CD14-positive monocyte (primary cell): ENCODE measurements at regions not wholly inside any gene's neighbourhood (a gene's known extent, or its start where the extent isn't known, plus 50 kb on each side); places are given as distances from the start of the nearest gene placed in this dataset.

ENCODE experiments used
- DNase-seq, 3 donors: peaks; one replicate each; pipeline ENCODE4 v3.0.0-alpha.2; 2011 to 2022
- H2AFZ ChIP-seq: 2 replicates; pipeline ENCODE4 v1.6.0; 2012; ENCODE audit warnings: mild to moderate bottlenecking, low read depth, low read length, inconsistent platforms; ENCODE audit not compliant: insufficient read depth, poor library complexity, severe bottlenecking
- H3K27ac ChIP-seq, 2 donors: 1 replicate in 1 of 2; 2 replicates in 1 of 2; pipeline ENCODE4 v1.5.1; 2012 to 2013; ENCODE audit warnings: low read length in 2 of 2, control low read depth in 1 of 2, inconsistent platforms in 1 of 2, low read depth in 1 of 2, mild to moderate bottlenecking in 1 of 2
- H3K27me3 ChIP-seq, 2 donors: one replicate each; pipeline versions ENCODE4 v1.6.0 to v1.6.1; 2011 to 2013; ENCODE audit warnings: low read length in 2 of 2; ENCODE audit not compliant: control insufficient read depth in 2 of 2, insufficient read depth in 2 of 2
- H3K36me3 ChIP-seq, 2 donors: replicated peaks in 1 of 2; 1 replicate in 1 of 2; 2 replicates in 1 of 2; pipeline versions ENCODE4 v1.5.1 to v1.6.1; 2012 to 2013; ENCODE audit warnings: low read length in 2 of 2, control low read depth in 1 of 2, inconsistent platforms in 1 of 2, mild to moderate bottlenecking in 1 of 2; ENCODE audit not compliant: insufficient read depth in 2 of 2, control insufficient read depth in 1 of 2
- H3K4me1 ChIP-seq, 2 donors: 1 replicate in 1 of 2; 2 replicates in 1 of 2; pipeline versions ENCODE4 v1.5.1 to v1.6.1; 2012 to 2013; ENCODE audit warnings: low read length in 2 of 2, control low read depth in 1 of 2, inconsistent platforms in 1 of 2, mild to moderate bottlenecking in 1 of 2, moderate library complexity in 1 of 2; ENCODE audit not compliant: insufficient read depth in 2 of 2, control insufficient read depth in 1 of 2
- H3K4me2 ChIP-seq: replicated peaks from 2 replicates; pipeline ENCODE3; 2012; ENCODE audit warnings: low read length, moderate library complexity, mild to moderate bottlenecking; ENCODE audit not compliant: poor library complexity, severe bottlenecking; ENCODE audit errors: extremely low read depth
- H3K4me3 ChIP-seq, 3 experiments: fragments of 200-600 bp in 1 of 3; sonication (generic) in 1 of 3; replicated peaks in 1 of 3; 1 replicate in 2 of 3; 2 replicates in 1 of 3; pipeline ENCODE4 v1.5.1; 2011 to 2013; ENCODE audit warnings: low read length in 3 of 3, mild to moderate bottlenecking in 3 of 3, control low read depth in 2 of 3, low read depth in 2 of 3, inconsistent platforms in 1 of 3, moderate library complexity in 1 of 3
- H3K79me2 ChIP-seq: 2 replicates; pipeline ENCODE4 v1.6.0; 2012; ENCODE audit warnings: mild to moderate bottlenecking, control low read depth, inconsistent platforms, low read length, moderate library complexity; ENCODE audit not compliant: insufficient read depth
- H3K9ac ChIP-seq: 2 replicates; pipeline ENCODE4 v1.6.0; 2017; ENCODE audit warnings: low read length, mild to moderate bottlenecking; ENCODE audit not compliant: insufficient read depth, poor library complexity, severe bottlenecking
- H3K9me3 ChIP-seq, 2 donors: replicated peaks in 1 of 2; 1 replicate in 1 of 2; 2 replicates in 1 of 2; pipeline versions ENCODE4 v1.5.1 to v1.6.1; 2012 to 2013; ENCODE audit warnings: low read length in 2 of 2, control low read depth in 1 of 2; ENCODE audit not compliant: control insufficient read depth in 1 of 2, insufficient read depth in 1 of 2
- H4K20me1 ChIP-seq: 2 replicates; pipeline ENCODE4 v1.6.0; 2012; ENCODE audit warnings: mild to moderate bottlenecking, low read length, control low read depth, moderate library complexity; ENCODE audit not compliant: insufficient read depth
- H3K27ac Mint-ChIP-seq, 7 donors: one replicate each; pipeline ENCODE4 v1.8.0; 2020; ENCODE audit warnings: mild to moderate bottlenecking in 7 of 7, mixed read lengths in 7 of 7, moderate library complexity in 6 of 7, inconsistent platforms in 2 of 7
- H3K27me3 Mint-ChIP-seq, 3 donors: one replicate each; pipeline ENCODE4 v1.8.0; 2021 to 2022; ENCODE audit warnings: low read depth in 3 of 3, mild to moderate bottlenecking in 3 of 3, mixed read lengths in 3 of 3, moderate library complexity in 3 of 3, inconsistent platforms in 1 of 3
- H3K36me3 Mint-ChIP-seq, 2 donors: one replicate each; pipeline ENCODE4 v1.8.0; 2020; ENCODE audit warnings: mixed read lengths in 2 of 2, inconsistent platforms in 1 of 2, mild to moderate bottlenecking in 1 of 2
- H3K4me1 Mint-ChIP-seq: one replicate; pipeline ENCODE4 v1.8.0; 2020; ENCODE audit warnings: mild to moderate bottlenecking, mixed read lengths
- H3K4me3 Mint-ChIP-seq, 2 donors: one replicate each; pipeline ENCODE4 v1.8.0; 2020; ENCODE audit warnings: mild to moderate bottlenecking in 2 of 2, mixed read lengths in 2 of 2, moderate library complexity in 1 of 2
- H3K9me3 Mint-ChIP-seq, 7 donors: one replicate each; pipeline ENCODE4 v1.8.0; 2020 to 2022; ENCODE audit warnings: mixed read lengths in 7 of 7, mild to moderate bottlenecking in 6 of 7, moderate library complexity in 6 of 7, inconsistent platforms in 2 of 7
- WGBS: methylation state at CpG from one replicate; pipeline ENCODE4 v1.1.5; 2013; ENCODE audit warnings: missing lambda C conversion rate; ENCODE audit not compliant: insufficient coverage; 5-methylcytosine and 5-hydroxymethylcytosine counted together
- intact Hi-C, 2 donors: fragments of 100-400 bp; cut with micrococcal nuclease; formaldehyde crosslinking; loops; one replicate each; pipeline versions ENCODE4 v1.15.0 to v1.15.1; 2023
- TF ChIP-seq, protein P1 (sequence below): fragments of 200-600 bp; IDR thresholded peaks from one replicate; pipeline ENCODE4 v1.8.0; 2022; ENCODE audit warnings: antibody characterized with exemption, mild to moderate bottlenecking

DNA sequence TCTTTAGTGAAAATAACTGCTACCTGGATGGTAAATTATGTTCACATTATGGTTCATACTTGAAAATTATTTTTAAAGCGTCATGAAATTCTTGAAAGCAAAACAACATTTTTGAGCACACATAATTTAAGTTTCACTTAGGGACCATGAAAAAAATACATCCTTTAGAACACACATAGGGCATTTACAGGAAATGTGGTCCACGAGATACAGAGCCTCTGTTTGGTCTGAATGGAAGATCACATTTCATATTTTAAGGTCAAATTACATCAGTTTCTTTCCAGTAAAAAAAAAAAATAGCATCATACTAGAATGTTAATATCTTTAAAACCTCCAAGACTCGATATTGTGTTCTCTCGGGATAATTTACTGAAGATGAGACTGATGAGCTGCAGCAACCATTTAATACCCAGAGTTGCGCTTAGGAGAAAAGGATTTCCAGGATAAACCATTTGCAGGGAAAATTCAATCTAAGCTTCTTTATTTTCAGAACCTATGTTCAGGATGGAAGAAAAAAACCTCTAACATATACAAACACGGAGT, 720.7 kb downstream of the DIAPH3 start:
- H3K36me3 ChIP-seq = no peaks in the 10 kb centered on the region
- no CpG with 5 or more reads among the region's 6 CpGs for WGBS
- Mint-ChIP-seq H3K9me3 (peaks cover 0 to 5% (median 0%) of the 10 kb centered on the region in 7 donors), H3K27ac (no peak overlapping the region), H3K4me3 (no peak overlapping the region), H3K36me3 (no peaks in the 10 kb centered on the region), H3K27me3 (peaks cover 0 to 13% (median 10%) of the 10 kb centered on the region in 3 donors), H3K4me1 (no peaks in the 10 kb centered on the region)
- peaks cover 0 to 5% of the 10 kb centered on the region in 2 donors for H3K9me3 ChIP-seq
- intact Hi-C loops = no loop called here
- H3K27ac ChIP-seq = no peak overlapping the region
- H2AFZ ChIP-seq = no peak overlapping the region
- no peaks in the 10 kb centered on the region for H3K79me2 ChIP-seq
- no peaks in the 10 kb centered on the region for H3K27me3 ChIP-seq
- no peak overlapping the region for H3K9ac ChIP-seq
- no peak overlapping the region for H3K4me2 ChIP-seq
- DNase-seq = no peak
- H3K4me1 ChIP-seq = no peaks in the 10 kb centered on the region
- no peaks in the 10 kb centered on the region for H4K20me1 ChIP-seq
- no peak overlapping the region for H3K4me3 ChIP-seq
- TF ChIP-seq, protein P1, sequence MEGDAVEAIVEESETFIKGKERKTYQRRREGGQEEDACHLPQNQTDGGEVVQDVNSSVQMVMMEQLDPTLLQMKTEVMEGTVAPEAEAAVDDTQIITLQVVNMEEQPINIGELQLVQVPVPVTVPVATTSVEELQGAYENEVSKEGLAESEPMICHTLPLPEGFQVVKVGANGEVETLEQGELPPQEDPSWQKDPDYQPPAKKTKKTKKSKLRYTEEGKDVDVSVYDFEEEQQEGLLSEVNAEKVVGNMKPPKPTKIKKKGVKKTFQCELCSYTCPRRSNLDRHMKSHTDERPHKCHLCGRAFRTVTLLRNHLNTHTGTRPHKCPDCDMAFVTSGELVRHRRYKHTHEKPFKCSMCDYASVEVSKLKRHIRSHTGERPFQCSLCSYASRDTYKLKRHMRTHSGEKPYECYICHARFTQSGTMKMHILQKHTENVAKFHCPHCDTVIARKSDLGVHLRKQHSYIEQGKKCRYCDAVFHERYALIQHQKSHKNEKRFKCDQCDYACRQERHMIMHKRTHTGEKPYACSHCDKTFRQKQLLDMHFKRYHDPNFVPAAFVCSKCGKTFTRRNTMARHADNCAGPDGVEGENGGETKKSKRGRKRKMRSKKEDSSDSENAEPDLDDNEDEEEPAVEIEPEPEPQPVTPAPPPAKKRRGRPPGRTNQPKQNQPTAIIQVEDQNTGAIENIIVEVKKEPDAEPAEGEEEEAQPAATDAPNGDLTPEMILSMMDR = no peak

DNA sequence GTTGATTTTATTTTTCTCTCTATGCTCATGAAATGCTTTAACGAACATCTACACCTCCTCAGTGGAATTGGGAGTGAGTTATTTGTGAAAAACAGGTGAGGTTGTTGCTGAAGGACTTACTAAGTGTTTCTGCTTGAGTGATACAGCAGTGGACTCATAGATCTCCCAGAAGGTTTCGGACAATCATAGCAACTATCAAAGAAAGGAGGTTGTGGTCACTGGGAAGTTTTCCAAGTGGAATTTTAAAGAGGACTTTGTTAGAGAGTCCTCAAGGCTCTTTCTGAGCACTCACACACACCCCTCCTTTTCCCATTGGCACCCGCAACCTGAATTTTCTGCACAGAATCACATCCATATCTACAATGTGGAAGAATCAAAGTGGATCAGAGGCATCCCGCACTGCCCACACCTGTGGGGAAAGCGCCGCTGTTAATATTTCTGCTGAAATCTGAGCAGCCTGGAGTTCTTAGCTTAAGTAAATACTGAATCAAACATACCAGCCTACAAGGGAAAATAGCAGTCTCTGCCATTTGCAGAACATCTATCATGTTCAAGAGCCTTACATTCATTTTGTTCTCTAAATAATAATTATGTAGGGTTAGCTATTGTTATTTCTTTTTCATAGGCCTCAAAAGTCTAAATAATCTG, 719.4 kb downstream of the DIAPH3 start:
- H3K4me1 ChIP-seq = no peaks in the 10 kb centered on the region
- Mint-ChIP-seq H3K9me3 (peaks cover 0 to 5% (median 0%) of the 10 kb centered on the region in 7 donors), H3K4me1 (no peaks in the 10 kb centered on the region), H3K27me3 (peaks cover 0 to 13% (median 10%) of the 10 kb centered on the region in 3 donors), H3K36me3 (no peaks in the 10 kb centered on the region), H3K4me3 (no peak overlapping the region), H3K27ac (no peak overlapping the region)
- DNase-seq = no peak
- H3K27me3 ChIP-seq = no peaks in the 10 kb centered on the region
- H3K4me3 ChIP-seq = no peak overlapping the region
- H3K4me2 ChIP-seq = no peak overlapping the region
- H2AFZ ChIP-seq = no peak overlapping the region
- intact Hi-C loops = no loop called here
- H3K9me3 ChIP-seq = peaks cover 0 to 5% of the 10 kb centered on the region in 2 donors
- no peaks in the 10 kb centered on the region for H3K79me2 ChIP-seq
- no peaks in the 10 kb centered on the region for H4K20me1 ChIP-seq
- H3K27ac ChIP-seq = no peak overlapping the region
- WGBS = 100% methylated on average over 2 of the region's 6 CpGs
- no peak overlapping the region for H3K9ac ChIP-seq
- H3K36me3 ChIP-seq = no peaks in the 10 kb centered on the region
- TF ChIP-seq, protein P1 = no peak
